Neural cell (in vitro differentiated cells): ENCODE measurements at regions not wholly inside any gene's neighbourhood (a gene's known extent, or its start where the extent isn't known, plus 50 kb on each side); places are given as distances from the start of the nearest gene placed in this dataset.

Experiments
- EZH2 ChIP-seq: fragments of 200-600, 300-800 bp; shearing (Covaris generic), sonication (generic); IDR thresholded peaks from 2 replicates; pipeline ENCODE4 v1.6.1; 2014; ENCODE audit warnings: antibody characterized with exemption, low read length, borderline replicate concordance, mild to moderate bottlenecking; ENCODE audit not compliant: insufficient read depth, poor library complexity, severe bottlenecking
- POLR2AphosphoS5 ChIP-seq: IDR thresholded peaks from 2 replicates; pipeline ENCODE4 v1.6.1; 2012
- RAD21 ChIP-seq: fragments of 450-650 bp; conservative IDR thresholded peaks from 2 replicates; pipeline ENCODE4 v1.6.1; 2014; ENCODE audit warnings: antibody characterized with exemption, mild to moderate bottlenecking, moderate library complexity
- SMC3 ChIP-seq: fragments of 450-650 bp; conservative IDR thresholded peaks from 2 replicates; pipeline ENCODE4 v1.6.1; 2014; ENCODE audit warnings: antibody characterized with exemption, mild to moderate bottlenecking, moderate library complexity; ENCODE audit not compliant: poor library complexity
- TF ChIP-seq, protein P1 (sequence below): fragments of 450-650 bp; IDR thresholded peaks from 2 replicates; pipeline ENCODE4 v1.5.1; 2014; ENCODE audit warnings: antibody characterized with exemption, mild to moderate bottlenecking, moderate library complexity; ENCODE audit not compliant: poor library complexity, severe bottlenecking

DNA sequence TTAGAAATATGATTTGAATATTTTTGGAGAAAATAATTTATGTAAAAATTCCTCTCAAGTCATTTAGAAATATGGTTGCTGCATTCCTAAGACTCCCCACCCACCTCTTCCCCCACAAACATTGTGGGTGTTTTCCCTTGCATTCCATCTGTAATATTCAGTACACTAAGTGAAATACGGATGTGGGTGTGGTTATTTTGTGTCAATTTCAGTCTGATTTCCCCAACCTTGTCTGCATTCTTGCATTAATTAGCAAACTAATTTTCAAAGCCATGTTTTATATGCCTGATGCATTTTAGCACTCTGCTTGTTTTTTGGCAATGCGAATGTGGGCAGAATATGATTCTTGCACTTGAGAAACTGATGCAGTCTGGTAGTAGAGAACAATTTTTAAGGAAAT, 408.3 kb upstream of the RGMA start:
- TF ChIP-seq, protein P1, sequence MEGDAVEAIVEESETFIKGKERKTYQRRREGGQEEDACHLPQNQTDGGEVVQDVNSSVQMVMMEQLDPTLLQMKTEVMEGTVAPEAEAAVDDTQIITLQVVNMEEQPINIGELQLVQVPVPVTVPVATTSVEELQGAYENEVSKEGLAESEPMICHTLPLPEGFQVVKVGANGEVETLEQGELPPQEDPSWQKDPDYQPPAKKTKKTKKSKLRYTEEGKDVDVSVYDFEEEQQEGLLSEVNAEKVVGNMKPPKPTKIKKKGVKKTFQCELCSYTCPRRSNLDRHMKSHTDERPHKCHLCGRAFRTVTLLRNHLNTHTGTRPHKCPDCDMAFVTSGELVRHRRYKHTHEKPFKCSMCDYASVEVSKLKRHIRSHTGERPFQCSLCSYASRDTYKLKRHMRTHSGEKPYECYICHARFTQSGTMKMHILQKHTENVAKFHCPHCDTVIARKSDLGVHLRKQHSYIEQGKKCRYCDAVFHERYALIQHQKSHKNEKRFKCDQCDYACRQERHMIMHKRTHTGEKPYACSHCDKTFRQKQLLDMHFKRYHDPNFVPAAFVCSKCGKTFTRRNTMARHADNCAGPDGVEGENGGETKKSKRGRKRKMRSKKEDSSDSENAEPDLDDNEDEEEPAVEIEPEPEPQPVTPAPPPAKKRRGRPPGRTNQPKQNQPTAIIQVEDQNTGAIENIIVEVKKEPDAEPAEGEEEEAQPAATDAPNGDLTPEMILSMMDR: no peak
- TF ChIP-seq POLR2AphosphoS5 (no peak), EZH2 (no peak), SMC3 (no peak), RAD21 (no peak)
